Activated CD8-positive, alpha-beta T cell treated with anti-CD3 and anti-CD28 coated beads, Interleukin-2, amount 10 ng/mL, durations not matched to agents 7 days and 5 days (primary cell): ENCODE measurements at regions not wholly inside any gene's neighbourhood (a gene's known extent, or its start where the extent isn't known, plus 50 kb on each side); places are given as distances from the start of the nearest gene placed in this dataset.
A peak's percentile ranks its signal among the peaks of the same experiment; 100 is the strongest.

ENCODE experiments used
- ATAC-seq: fragments of 150-1000 bp; cut with Tn5 transposase; one replicate; pipeline ENCODE4 v1.10.0; 2021; ENCODE audit warnings: moderate library complexity
- CTCF ChIA-PET: fragments of 350-600 bp; sonication (Branson Sonifier 250); formaldehyde crosslinking; loops from one replicate; lab custom pipeline; 2021; ENCODE audit warnings: antibody characterized with exemption; lab: Charles Lee
- POLR2A ChIA-PET: fragments of 350-600 bp; sonication (Branson Sonifier 250); formaldehyde crosslinking; loops from one replicate; lab custom pipeline; 2021; ENCODE audit warnings: antibody characterized with exemption; lab: Charles Lee
- DNase-seq: peaks from one replicate; pipeline ENCODE4 v3.0.0-alpha.2; 2020
- H3K27ac Mint-ChIP-seq: one replicate; pipeline ENCODE4 v1.8.0; 2021; ENCODE audit warnings: mild to moderate bottlenecking, mixed read lengths
- H3K27me3 Mint-ChIP-seq: one replicate; pipeline ENCODE4 v1.8.0; 2021; ENCODE audit warnings: low read depth, mixed read lengths
- H3K36me3 Mint-ChIP-seq: one replicate; pipeline ENCODE4 v1.8.0; 2021; ENCODE audit warnings: low read depth, mixed read lengths
- H3K4me1 Mint-ChIP-seq: one replicate; pipeline ENCODE4 v1.8.0; 2021; ENCODE audit warnings: low read depth, mixed read lengths
- H3K4me3 Mint-ChIP-seq: one replicate; pipeline ENCODE4 v1.8.0; 2021; ENCODE audit warnings: mild to moderate bottlenecking, mixed read lengths
- H3K9me3 Mint-ChIP-seq: one replicate; pipeline ENCODE4 v1.8.0; 2022; ENCODE audit warnings: mixed read lengths; ENCODE audit not compliant: insufficient read depth

- CTCF ChIA-PET = no interaction called here
- no peak overlapping the region for H3K27ac Mint-ChIP-seq
- DNase-seq = peak; percentile 10
Measured at GRCh38 chr22:49372530-49373288, 455.0 kb downstream of the BRD1 start.

GRCh38 chr22:49372111-49372529, 455.6 kb downstream of the BRD1 start:
- Mint-ChIP-seq H3K9me3 (no peaks in the 10 kb centered on the region), H3K4me1 (no peaks in the 10 kb centered on the region), H3K27ac (no peak overlapping the region), H3K36me3 (no peaks in the 10 kb centered on the region), H3K4me3 (no peak overlapping the region), H3K27me3 (peaks cover 5% of the 10 kb centered on the region)
- CTCF ChIA-PET = no interaction called here
- ATAC-seq (no peak), DNase-seq (peak; percentile 8)
- POLR2A ChIA-PET = no interaction called here

More at GRCh38 chr22:49372530-49373288, 455.0 kb downstream of the BRD1 start:
- peaks cover 5% of the 10 kb centered on the region for H3K27me3 Mint-ChIP-seq
- no peak overlapping the region for H3K4me3 Mint-ChIP-seq
- no peak for ATAC-seq
- no peaks in the 10 kb centered on the region for H3K9me3 Mint-ChIP-seq
- no peaks in the 10 kb centered on the region for H3K4me1 Mint-ChIP-seq
- no peaks in the 10 kb centered on the region for H3K36me3 Mint-ChIP-seq
- POLR2A ChIA-PET = no interaction called here

GRCh38 chr22:49371325-49372110, 456.2 kb downstream of the BRD1 start:
- DNase-seq (peak; percentile 15), ATAC-seq (no peak)
- no peaks in the 10 kb centered on the region for H3K9me3 Mint-ChIP-seq
- H3K36me3 Mint-ChIP-seq = no peaks in the 10 kb centered on the region
- H3K27me3 Mint-ChIP-seq = peaks cover 5% of the 10 kb centered on the region
- no peak overlapping the region for H3K27ac Mint-ChIP-seq
- no peaks in the 10 kb centered on the region for H3K4me1 Mint-ChIP-seq
- POLR2A ChIA-PET = no interaction called here
- no peak overlapping the region for H3K4me3 Mint-ChIP-seq
- CTCF ChIA-PET = no interaction called here

- POLR2A ChIA-PET = no interaction called here
- no peak for ATAC-seq
Measured at GRCh38 chr22:49370627-49371301, 456.9 kb downstream of the BRD1 start.

GRCh38 chr22:49369726-49370626, 457.7 kb downstream of the BRD1 start:
- ATAC-seq = no peak
- peak; percentile 3 for DNase-seq

More at GRCh38 chr22:49370627-49371301, 456.9 kb downstream of the BRD1 start:
- no peak overlapping the region for H3K27ac Mint-ChIP-seq
- H3K9me3 Mint-ChIP-seq = no peaks in the 10 kb centered on the region
- peaks cover 2% of the 10 kb centered on the region for H3K27me3 Mint-ChIP-seq
- no peaks in the 10 kb centered on the region for H3K36me3 Mint-ChIP-seq
- no peaks in the 10 kb centered on the region for H3K4me1 Mint-ChIP-seq
- DNase-seq = peak; percentile 13
- CTCF ChIA-PET = no interaction called here
- H3K4me3 Mint-ChIP-seq = no peak overlapping the region

GRCh38 chr22:49368976-49369725, 458.5 kb downstream of the BRD1 start:
- Mint-ChIP-seq H3K36me3 (no peaks in the 10 kb centered on the region), H3K27ac (no peak overlapping the region), H3K27me3 (no peaks in the 10 kb centered on the region), H3K9me3 (no peaks in the 10 kb centered on the region), H3K4me1 (no peaks in the 10 kb centered on the region), H3K4me3 (no peak overlapping the region)
- POLR2A ChIA-PET = no interaction called here
- ATAC-seq (no peak), DNase-seq (peak; percentile 17)
- CTCF ChIA-PET = no interaction called here

More at GRCh38 chr22:49369726-49370626, 457.7 kb downstream of the BRD1 start:
- ChIA-PET POLR2A (no interaction called here), CTCF (no interaction called here)
- Mint-ChIP-seq H3K27me3 (peaks cover under 1% of the 10 kb centered on the region), H3K36me3 (no peaks in the 10 kb centered on the region), H3K4me1 (no peaks in the 10 kb centered on the region), H3K27ac (no peak overlapping the region), H3K4me3 (no peak overlapping the region), H3K9me3 (no peaks in the 10 kb centered on the region)

GRCh38 chr22:49368221-49368975, 459.3 kb downstream of the BRD1 start:
- ATAC-seq = no peak
- H3K27ac Mint-ChIP-seq = no peak overlapping the region
- no peaks in the 10 kb centered on the region for H3K27me3 Mint-ChIP-seq
- H3K9me3 Mint-ChIP-seq = no peaks in the 10 kb centered on the region
- CTCF ChIA-PET = no interaction called here
- H3K36me3 Mint-ChIP-seq = no peaks in the 10 kb centered on the region
- H3K4me3 Mint-ChIP-seq = no peak overlapping the region
- DNase-seq = peak; percentile 16
- POLR2A ChIA-PET = no interaction called here
- H3K4me1 Mint-ChIP-seq = no peaks in the 10 kb centered on the region

GRCh38 chr22:49367041-49367697, 460.5 kb downstream of the BRD1 start:
- Mint-ChIP-seq H3K27me3 (no peaks in the 10 kb centered on the region), H3K4me1 (no peaks in the 10 kb centered on the region), H3K4me3 (no peak overlapping the region), H3K9me3 (no peaks in the 10 kb centered on the region), H3K36me3 (no peaks in the 10 kb centered on the region), H3K27ac (no peak overlapping the region)
- DNase-seq (peak; percentile 7), ATAC-seq (no peak)
- ChIA-PET CTCF (no interaction called here), POLR2A (no interaction called here)

GRCh38 chr22:49366437-49366836, 461.2 kb downstream of the BRD1 start:
- ChIA-PET POLR2A (no interaction called here), CTCF (no interaction called here)
- no peaks in the 10 kb centered on the region for H3K36me3 Mint-ChIP-seq
- DNase-seq (peak; percentile 8), ATAC-seq (no peak)
- H3K4me3 Mint-ChIP-seq = no peak overlapping the region
- no peak overlapping the region for H3K27ac Mint-ChIP-seq
- H3K4me1 Mint-ChIP-seq = no peaks in the 10 kb centered on the region
- no peaks in the 10 kb centered on the region for H3K9me3 Mint-ChIP-seq
- peaks cover 2% of the 10 kb centered on the region for H3K27me3 Mint-ChIP-seq

GRCh38 chr22:49365910-49366309, 461.8 kb downstream of the BRD1 start:
- ChIA-PET CTCF (no interaction called here), POLR2A (no interaction called here)
- ATAC-seq (no peak), DNase-seq (peak; percentile 5)
- H3K9me3 Mint-ChIP-seq = no peaks in the 10 kb centered on the region
- no peak overlapping the region for H3K27ac Mint-ChIP-seq
- H3K4me1 Mint-ChIP-seq = no peaks in the 10 kb centered on the region
- H3K36me3 Mint-ChIP-seq = no peaks in the 10 kb centered on the region
- no peak overlapping the region for H3K4me3 Mint-ChIP-seq
- H3K27me3 Mint-ChIP-seq = peaks cover 2% of the 10 kb centered on the region
